Breast epithelium (tissue), 4 donors: ENCODE measurements at regions not wholly inside any gene's neighbourhood (a gene's known extent, or its start where the extent isn't known, plus 50 kb on each side); places are given as distances from the start of the nearest gene placed in this dataset.
A peak's percentile ranks its signal among the peaks of the same experiment; 100 is the strongest.

Experiments
- DNase-seq, 2 donors: peaks; one replicate each; pipeline ENCODE4 v3.0.0-alpha.2; 2019; ENCODE audit warnings: low spot score in 2 of 2
- H3K27ac ChIP-seq, 2 donors: fragments of 200-600 bp; sonication (generic) in 1 of 2; one replicate each; pipeline ENCODE4 v1.5.1; 2016 to 2019; ENCODE audit warnings: mild to moderate bottlenecking in 1 of 2
- H3K27me3 ChIP-seq, 2 donors: fragments of 200-600 bp; sonication (generic) in 1 of 2; one replicate each; pipeline versions ENCODE4 v1.5.1 to v1.6.0; 2017 to 2019; ENCODE audit warnings: control low read depth in 1 of 2, mild to moderate bottlenecking in 1 of 2
- H3K36me3 ChIP-seq: fragments of 200-600 bp; one replicate; pipeline ENCODE4 v1.5.1; 2019
- H3K4me1 ChIP-seq, 2 donors: fragments of 200-600 bp; sonication (generic); one replicate each; pipeline ENCODE4 v1.5.1; 2016 to 2019; ENCODE audit warnings: control low read depth in 1 of 2
- H3K4me3 ChIP-seq, 3 donors: fragments of 200-600 bp; sonication (generic); 1 replicate in 2 of 3; 2 replicates in 1 of 3; pipeline ENCODE4 v1.5.1; 2016 to 2019; ENCODE audit warnings: mild to moderate bottlenecking in 3 of 3, moderate library complexity in 2 of 3
- H3K9me3 ChIP-seq, 2 donors: fragments of 200-600 bp; sonication (generic) in 1 of 2; one replicate each; pipeline ENCODE4 v1.5.1; 2016 to 2019; ENCODE audit warnings: control low read depth in 1 of 2
- POLR2A ChIP-seq: fragments of 450-650 bp; IDR thresholded peaks from one replicate; pipeline ENCODE4 v1.6.1; 2016; ENCODE audit warnings: antibody characterized with exemption, mild to moderate bottlenecking, moderate library complexity
- POLR2AphosphoS5 ChIP-seq, 3 donors: sonication (generic); formaldehyde crosslinking; IDR thresholded peaks; one replicate each; pipeline ENCODE4 v1.6.1; 2017; ENCODE audit warnings: antibody characterized with exemption in 3 of 3
- intact Hi-C: fragments of 100-400 bp; cut with DNase I; formaldehyde crosslinking; loops from one replicate; pipeline ENCODE4 v1.15.1; 2023; ENCODE audit warnings: low total_unique reads
- TF ChIP-seq, protein P1 (sequence below), 3 donors: fragments of 450-650 bp; IDR thresholded peaks; one replicate each; pipeline ENCODE4 v1.5.1; 2016 to 2017; ENCODE audit warnings: antibody characterized with exemption in 3 of 3, mild to moderate bottlenecking in 3 of 3, moderate library complexity in 3 of 3

DNA sequence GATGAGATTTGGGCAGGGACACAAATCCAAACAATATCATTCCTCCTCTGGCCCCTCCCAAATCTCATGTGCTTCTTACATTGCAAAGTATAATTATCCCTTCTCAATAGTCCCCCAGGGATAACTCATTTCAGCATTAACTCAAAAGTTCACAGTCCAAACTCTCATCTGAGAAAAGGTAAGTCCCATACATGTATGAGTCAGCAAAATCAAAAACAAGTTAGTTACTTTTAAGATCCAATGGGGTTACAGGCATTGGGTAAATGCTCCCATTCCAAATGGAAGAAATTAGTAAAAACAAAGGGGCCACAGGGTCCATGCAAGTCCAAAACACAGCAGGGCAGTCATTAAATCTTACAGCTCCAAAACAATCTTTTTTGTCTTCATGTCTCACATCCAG is 917.9 kb upstream of the CDH10 start:
- Histone ChIP-seq H3K27ac (no peak overlapping the region), H3K27me3 (no peaks in the 10 kb centered on the region), H3K36me3 (no peaks in the 10 kb centered on the region), H3K9me3 (peaks cover 4 to 20% of the 10 kb centered on the region in 2 donors), H3K4me1 (no peaks in the 10 kb centered on the region), H3K4me3 (no peak overlapping the region)
- intact Hi-C loops = no loop called here
- DNase-seq = no peak
- TF ChIP-seq, protein P1, sequence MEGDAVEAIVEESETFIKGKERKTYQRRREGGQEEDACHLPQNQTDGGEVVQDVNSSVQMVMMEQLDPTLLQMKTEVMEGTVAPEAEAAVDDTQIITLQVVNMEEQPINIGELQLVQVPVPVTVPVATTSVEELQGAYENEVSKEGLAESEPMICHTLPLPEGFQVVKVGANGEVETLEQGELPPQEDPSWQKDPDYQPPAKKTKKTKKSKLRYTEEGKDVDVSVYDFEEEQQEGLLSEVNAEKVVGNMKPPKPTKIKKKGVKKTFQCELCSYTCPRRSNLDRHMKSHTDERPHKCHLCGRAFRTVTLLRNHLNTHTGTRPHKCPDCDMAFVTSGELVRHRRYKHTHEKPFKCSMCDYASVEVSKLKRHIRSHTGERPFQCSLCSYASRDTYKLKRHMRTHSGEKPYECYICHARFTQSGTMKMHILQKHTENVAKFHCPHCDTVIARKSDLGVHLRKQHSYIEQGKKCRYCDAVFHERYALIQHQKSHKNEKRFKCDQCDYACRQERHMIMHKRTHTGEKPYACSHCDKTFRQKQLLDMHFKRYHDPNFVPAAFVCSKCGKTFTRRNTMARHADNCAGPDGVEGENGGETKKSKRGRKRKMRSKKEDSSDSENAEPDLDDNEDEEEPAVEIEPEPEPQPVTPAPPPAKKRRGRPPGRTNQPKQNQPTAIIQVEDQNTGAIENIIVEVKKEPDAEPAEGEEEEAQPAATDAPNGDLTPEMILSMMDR (IDR thresholded peaks at IDR 0.05) = no peak
- TF ChIP-seq POLR2AphosphoS5 (IDR thresholded peaks at IDR 0.05) (no peak), POLR2A (no peak)

DNA sequence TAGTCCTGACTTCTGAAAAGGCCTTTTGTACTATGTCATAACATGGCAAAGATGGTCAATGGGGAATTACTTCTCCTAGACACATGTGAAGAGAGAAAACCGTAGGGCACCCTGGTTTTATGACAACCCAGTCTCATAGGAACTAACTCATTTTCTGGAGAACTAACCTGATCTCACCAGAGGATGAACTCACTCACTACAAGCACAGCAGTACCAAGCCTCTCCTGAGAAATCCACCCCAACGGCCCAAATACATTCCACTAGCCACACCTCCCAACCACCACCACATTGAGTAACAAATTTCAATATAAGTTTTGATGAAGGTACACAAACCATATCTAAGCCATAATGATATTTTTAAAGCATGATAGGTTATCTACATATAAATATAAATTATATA is 909.3 kb upstream of the CDH10 start:
- Histone ChIP-seq H3K27me3 (no peaks in the 10 kb centered on the region), H3K27ac (no peak overlapping the region), H3K9me3 (no peaks in the 10 kb centered on the region), H3K4me1 (no peaks in the 10 kb centered on the region), H3K4me3 (no peak overlapping the region), H3K36me3 (no peaks in the 10 kb centered on the region)
- intact Hi-C loops = no loop called here
- no peak for DNase-seq
- no peak for TF ChIP-seq POLR2A
- no peak for TF ChIP-seq POLR2AphosphoS5 (IDR thresholded peaks at IDR 0.05)
- TF ChIP-seq, protein P1 (IDR thresholded peaks at IDR 0.05) = no peak

DNA sequence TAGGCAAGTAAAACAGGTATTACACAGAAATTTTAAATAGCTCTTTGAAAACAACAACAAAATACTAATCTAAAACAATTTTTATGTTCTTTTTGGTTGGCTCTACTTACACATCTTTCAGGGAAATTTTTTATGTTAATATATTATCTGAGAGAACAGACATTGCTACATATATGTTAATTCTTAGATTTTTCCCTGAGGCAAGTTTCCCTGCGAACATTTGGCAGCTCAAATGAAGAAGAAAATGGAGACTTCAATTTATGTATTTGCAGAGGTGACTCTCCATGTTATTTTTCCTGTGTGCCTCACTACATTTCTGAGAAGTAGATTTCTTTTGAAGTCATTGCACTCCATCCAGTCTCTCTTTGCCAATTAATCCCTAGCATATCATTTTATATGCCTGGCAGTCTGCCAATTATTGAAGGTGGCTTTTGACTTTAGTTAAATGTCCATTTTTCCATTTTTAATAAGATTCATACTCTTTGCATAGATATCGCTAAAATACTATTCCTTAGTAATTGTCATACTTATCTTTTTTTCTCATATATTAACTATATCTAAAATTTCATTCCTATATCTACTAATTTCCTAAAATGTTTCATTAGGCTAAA is 908.2 kb upstream of the CDH10 start:
- no peak overlapping the region for H3K4me3 ChIP-seq
- intact Hi-C loops = no loop called here
- H3K4me1 ChIP-seq = no peaks in the 10 kb centered on the region
- no peaks in the 10 kb centered on the region for H3K9me3 ChIP-seq
- H3K27ac ChIP-seq = no peak overlapping the region
- H3K27me3 ChIP-seq = no peaks in the 10 kb centered on the region
- TF ChIP-seq POLR2AphosphoS5 (IDR thresholded peaks at IDR 0.05) = no peak
- TF ChIP-seq, protein P1 (IDR thresholded peaks at IDR 0.05) = no peak
- no peak for DNase-seq
- H3K36me3 ChIP-seq = no peaks in the 10 kb centered on the region

DNA sequence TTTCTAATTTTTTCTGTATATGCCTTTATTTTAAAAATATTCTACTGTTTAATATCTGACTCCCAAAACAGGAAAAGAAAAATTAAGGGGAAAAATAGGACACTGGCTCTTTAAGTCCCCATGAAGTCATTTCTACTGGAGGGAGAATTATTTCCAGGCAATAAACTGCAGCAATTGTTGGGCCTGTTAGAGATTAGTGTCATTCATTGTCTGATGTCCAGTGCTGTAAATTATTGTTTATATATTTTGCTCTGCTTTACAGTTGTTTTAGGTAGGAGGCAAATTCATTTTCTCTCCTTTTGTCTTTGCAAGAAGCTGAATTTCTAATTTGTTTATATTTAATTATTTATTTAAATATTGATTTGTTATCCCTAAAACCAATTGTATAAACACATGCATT is 906.0 kb upstream of the CDH10 start:
- no peaks in the 10 kb centered on the region for H3K4me1 ChIP-seq
- no peaks in the 10 kb centered on the region for H3K27me3 ChIP-seq
- no peak overlapping the region for H3K27ac ChIP-seq
- TF ChIP-seq, protein P1 (IDR thresholded peaks at IDR 0.05) = no peak
- no peak for TF ChIP-seq POLR2A
- no peak for TF ChIP-seq POLR2AphosphoS5 (IDR thresholded peaks at IDR 0.05)
- no peak for DNase-seq
- no peaks in the 10 kb centered on the region for H3K9me3 ChIP-seq
- intact Hi-C loops = no loop called here
- no peak overlapping the region for H3K4me3 ChIP-seq
- no peaks in the 10 kb centered on the region for H3K36me3 ChIP-seq

DNA sequence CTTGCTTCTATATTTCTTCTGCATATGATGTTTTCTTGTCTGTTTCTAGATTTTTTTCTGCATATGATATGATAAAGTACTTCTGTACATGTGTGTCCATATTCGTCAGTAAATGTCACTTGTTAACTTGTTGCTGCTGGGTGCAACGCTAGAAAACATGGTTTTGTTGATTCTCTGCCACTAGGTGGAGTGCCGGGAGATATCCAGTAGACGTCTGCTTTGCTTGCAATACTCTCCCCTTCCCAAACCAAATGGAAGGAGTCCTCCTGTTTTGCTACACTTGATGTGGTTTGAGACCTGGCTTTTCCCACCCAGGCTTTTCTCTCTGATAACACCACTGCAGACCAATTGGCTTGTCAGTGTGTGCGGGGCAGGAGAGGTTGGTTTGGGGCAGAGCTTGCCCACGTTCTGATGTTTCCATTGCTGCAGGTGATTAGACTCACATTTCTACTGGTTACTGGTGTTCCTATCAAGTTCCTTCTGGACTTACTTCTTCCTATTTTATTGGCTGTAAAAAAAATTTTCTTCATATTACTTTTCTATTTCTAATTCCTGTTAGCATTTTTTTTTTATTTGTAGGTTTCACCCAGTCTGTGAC is 900.0 kb upstream of the CDH10 start:
- TF ChIP-seq POLR2A (no peak), POLR2AphosphoS5 (IDR thresholded peaks at IDR 0.05) (no peak)
- TF ChIP-seq, protein P1 (IDR thresholded peaks at IDR 0.05) = peak in 1 of 3 donors; percentile 25
- H3K9me3 ChIP-seq = no peaks in the 10 kb centered on the region
- intact Hi-C loops = no loop called here
- no peak overlapping the region for H3K27ac ChIP-seq
- no peaks in the 10 kb centered on the region for H3K36me3 ChIP-seq
- no peak for DNase-seq
- no peaks in the 10 kb centered on the region for H3K27me3 ChIP-seq
- H3K4me3 ChIP-seq = no peak overlapping the region
- no peaks in the 10 kb centered on the region for H3K4me1 ChIP-seq
